ENCODE measurements at regions not wholly inside any gene's neighbourhood (a gene's known extent, or its start where the extent isn't known, plus 50 kb on each side); places are given as distances from the start of the nearest gene placed in this dataset.

DNA sequence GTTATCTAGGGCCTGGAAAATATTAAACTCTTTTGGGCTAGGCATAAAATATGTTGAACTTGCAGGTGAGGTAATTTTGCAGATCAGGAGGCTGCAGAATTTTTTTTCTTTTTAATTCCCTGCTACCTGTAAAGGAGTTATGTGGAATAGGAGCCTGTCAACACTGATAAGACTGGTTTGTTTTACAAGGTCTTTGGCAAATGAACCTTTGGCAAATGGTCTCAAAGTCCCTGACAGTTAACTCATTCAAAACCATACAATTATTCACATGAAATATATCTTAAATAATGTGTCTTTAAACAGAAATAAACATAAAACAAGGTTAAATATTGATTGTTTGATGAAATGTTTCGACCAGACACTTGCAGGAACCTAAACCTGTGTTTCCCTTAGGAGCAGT, 340.2 kb downstream of the GASK1B start:
- H2AFZ ChIP-seq (ENCODE audit: control insufficient read depth, low read depth, low read length): no peak overlapping the region
- ATAC-seq (no peak), FAIRE-seq (no peak), DNase-seq (ENCODE audit: low read depth, low spot score) (no peak)
- intact Hi-C loops (cut with micrococcal nuclease; ENCODE audit: unreplicated experiment): no loop called here
- no TSS peak for BruUV-seq (replicated peaks)
- ChIA-PET SMC1A (ENCODE audit: uncharacterized antibody, unreplicated experiment) (no interaction called here), POLR2A (no interaction called here), CTCF (no interaction called here), RAD21 (ENCODE audit: unreplicated experiment) (no interaction called here)
- no peaks in the 10 kb centered on the region for H3K79me2 ChIP-seq (ENCODE audit: control insufficient read depth, insufficient read depth, low read length)
- H3K27me3 ChIP-seq (replicated peaks in 1 of 2; ENCODE audit: control insufficient read depth in 2 of 2, insufficient read depth in 2 of 2, low read length in 1 of 2): no peaks in the 10 kb centered on the region
- no peak overlapping the region for H3K4me2 ChIP-seq (ENCODE audit: control insufficient read depth, insufficient read depth)
- H3K4me1 ChIP-seq (ENCODE audit: control insufficient read depth, insufficient read depth, low read length): no peaks in the 10 kb centered on the region
- no peaks in the 10 kb centered on the region for H4K20me1 ChIP-seq (ENCODE audit: control insufficient read depth, insufficient read depth)
- in situ Hi-C loops (cut with MboI): no loop called here
- H3K4me3 ChIP-seq: no peak overlapping the region
- TF ChIP-seq SMC3 (IDR thresholded peaks at IDR 0.05; ENCODE audit: borderline replicate concordance, low read length) (no peak), RELA (IDR thresholded peaks at IDR 0.05; ENCODE audit: borderline replicate concordance, partially characterized antibody) (no peak), CHD2 (IDR thresholded peaks at IDR 0.05; ENCODE audit: borderline replicate concordance, low read depth, low read length) (no peak), CHD4 (IDR thresholded peaks at IDR 0.05) (no peak), SMAD1 (IDR thresholded peaks at IDR 0.05; ENCODE audit: low read depth, partially characterized antibody) (no peak), ASH2L (IDR thresholded peaks at IDR 0.05; ENCODE audit: borderline replicate concordance, low read depth) (no peak), STAT3 (IDR thresholded peaks at IDR 0.05; ENCODE audit: low read depth, low read length) (no peak), KLF5 (IDR thresholded peaks at IDR 0.05; ENCODE audit: partially characterized antibody) (no peak), ZNF217 (IDR thresholded peaks at IDR 0.05) (no peak), YY1 (IDR thresholded peaks at IDR 0.05; ENCODE audit: low read depth, low read length) (no peak), CBX3 (IDR thresholded peaks at IDR 0.05; ENCODE audit: borderline replicate concordance, low read depth) (no peak), TCF7 (IDR thresholded peaks at IDR 0.05; ENCODE audit: borderline replicate concordance) (no peak), ESRRA (IDR thresholded peaks at IDR 0.05; ENCODE audit: low read length) (no peak)
- TF ChIP-seq, protein P1, sequence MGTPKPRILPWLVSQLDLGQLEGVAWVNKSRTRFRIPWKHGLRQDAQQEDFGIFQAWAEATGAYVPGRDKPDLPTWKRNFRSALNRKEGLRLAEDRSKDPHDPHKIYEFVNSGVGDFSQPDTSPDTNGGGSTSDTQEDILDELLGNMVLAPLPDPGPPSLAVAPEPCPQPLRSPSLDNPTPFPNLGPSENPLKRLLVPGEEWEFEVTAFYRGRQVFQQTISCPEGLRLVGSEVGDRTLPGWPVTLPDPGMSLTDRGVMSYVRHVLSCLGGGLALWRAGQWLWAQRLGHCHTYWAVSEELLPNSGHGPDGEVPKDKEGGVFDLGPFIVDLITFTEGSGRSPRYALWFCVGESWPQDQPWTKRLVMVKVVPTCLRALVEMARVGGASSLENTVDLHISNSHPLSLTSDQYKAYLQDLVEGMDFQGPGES (IDR thresholded peaks at IDR 0.05): no peak
- TF ChIP-seq, protein P2, sequence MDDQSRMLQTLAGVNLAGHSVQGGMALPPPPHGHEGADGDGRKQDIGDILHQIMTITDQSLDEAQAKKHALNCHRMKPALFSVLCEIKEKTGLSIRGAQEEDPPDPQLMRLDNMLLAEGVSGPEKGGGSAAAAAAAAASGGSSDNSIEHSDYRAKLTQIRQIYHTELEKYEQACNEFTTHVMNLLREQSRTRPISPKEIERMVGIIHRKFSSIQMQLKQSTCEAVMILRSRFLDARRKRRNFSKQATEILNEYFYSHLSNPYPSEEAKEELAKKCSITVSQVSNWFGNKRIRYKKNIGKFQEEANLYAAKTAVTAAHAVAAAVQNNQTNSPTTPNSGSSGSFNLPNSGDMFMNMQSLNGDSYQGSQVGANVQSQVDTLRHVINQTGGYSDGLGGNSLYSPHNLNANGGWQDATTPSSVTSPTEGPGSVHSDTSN (IDR thresholded peaks at IDR 0.05; ENCODE audit: insufficient replicate concordance, low read depth, low read length): no peak
- TF ChIP-seq, protein P3, sequence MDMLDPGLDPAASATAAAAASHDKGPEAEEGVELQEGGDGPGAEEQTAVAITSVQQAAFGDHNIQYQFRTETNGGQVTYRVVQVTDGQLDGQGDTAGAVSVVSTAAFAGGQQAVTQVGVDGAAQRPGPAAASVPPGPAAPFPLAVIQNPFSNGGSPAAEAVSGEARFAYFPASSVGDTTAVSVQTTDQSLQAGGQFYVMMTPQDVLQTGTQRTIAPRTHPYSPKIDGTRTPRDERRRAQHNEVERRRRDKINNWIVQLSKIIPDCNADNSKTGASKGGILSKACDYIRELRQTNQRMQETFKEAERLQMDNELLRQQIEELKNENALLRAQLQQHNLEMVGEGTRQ (IDR thresholded peaks at IDR 0.05; ENCODE audit: borderline replicate concordance, low read depth, low read length): no peak
- TF ChIP-seq, protein P4, sequence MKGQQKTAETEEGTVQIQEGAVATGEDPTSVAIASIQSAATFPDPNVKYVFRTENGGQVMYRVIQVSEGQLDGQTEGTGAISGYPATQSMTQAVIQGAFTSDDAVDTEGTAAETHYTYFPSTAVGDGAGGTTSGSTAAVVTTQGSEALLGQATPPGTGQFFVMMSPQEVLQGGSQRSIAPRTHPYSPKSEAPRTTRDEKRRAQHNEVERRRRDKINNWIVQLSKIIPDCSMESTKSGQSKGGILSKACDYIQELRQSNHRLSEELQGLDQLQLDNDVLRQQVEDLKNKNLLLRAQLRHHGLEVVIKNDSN (IDR thresholded peaks at IDR 0.05; ENCODE audit: borderline replicate concordance, extremely low read length, insufficient read depth, low read depth, low read length): no peak
- TF ChIP-seq, protein P5, sequence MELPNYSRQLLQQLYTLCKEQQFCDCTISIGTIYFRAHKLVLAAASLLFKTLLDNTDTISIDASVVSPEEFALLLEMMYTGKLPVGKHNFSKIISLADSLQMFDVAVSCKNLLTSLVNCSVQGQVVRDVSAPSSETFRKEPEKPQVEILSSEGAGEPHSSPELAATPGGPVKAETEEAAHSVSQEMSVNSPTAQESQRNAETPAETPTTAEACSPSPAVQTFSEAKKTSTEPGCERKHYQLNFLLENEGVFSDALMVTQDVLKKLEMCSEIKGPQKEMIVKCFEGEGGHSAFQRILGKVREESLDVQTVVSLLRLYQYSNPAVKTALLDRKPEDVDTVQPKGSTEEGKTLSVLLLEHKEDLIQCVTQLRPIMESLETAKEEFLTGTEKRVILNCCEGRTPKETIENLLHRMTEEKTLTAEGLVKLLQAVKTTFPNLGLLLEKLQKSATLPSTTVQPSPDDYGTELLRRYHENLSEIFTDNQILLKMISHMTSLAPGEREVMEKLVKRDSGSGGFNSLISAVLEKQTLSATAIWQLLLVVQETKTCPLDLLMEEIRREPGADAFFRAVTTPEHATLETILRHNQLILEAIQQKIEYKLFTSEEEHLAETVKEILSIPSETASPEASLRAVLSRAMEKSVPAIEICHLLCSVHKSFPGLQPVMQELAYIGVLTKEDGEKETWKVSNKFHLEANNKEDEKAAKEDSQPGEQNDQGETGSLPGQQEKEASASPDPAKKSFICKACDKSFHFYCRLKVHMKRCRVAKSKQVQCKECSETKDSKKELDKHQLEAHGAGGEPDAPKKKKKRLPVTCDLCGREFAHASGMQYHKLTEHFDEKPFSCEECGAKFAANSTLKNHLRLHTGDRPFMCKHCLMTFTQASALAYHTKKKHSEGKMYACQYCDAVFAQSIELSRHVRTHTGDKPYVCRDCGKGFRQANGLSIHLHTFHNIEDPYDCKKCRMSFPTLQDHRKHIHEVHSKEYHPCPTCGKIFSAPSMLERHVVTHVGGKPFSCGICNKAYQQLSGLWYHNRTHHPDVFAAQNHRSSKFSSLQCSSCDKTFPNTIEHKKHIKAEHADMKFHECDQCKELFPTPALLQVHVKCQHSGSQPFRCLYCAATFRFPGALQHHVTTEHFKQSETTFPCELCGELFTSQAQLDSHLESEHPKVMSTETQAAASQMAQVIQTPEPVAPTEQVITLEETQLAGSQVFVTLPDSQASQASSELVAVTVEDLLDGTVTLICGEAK (IDR thresholded peaks at IDR 0.05; ENCODE audit: borderline replicate concordance): no peak
- H3K27ac ChIP-seq (ENCODE audit: control insufficient read depth, insufficient read depth): no peak overlapping the region
- no peaks in the 10 kb centered on the region for H3K36me3 ChIP-seq (ENCODE audit: control insufficient read depth in 2 of 2, insufficient read depth in 2 of 2, low read length in 1 of 2)
- WGBS (ENCODE audit: insufficient coverage, insufficient replicate concordance, low lambda C conversion rate, missing lambda C conversion rate): 0% methylated on average over 1 of the region's 1 CpG
- no peaks in the 10 kb centered on the region for H3K9me3 ChIP-seq (replicated peaks; ENCODE audit: control insufficient read depth, insufficient read depth, low read length)
- H3K9ac ChIP-seq (ENCODE audit: control insufficient read depth, insufficient read depth, low read length): no peak overlapping the region
